HG02852 (cell line): ENCODE measurements at regions not wholly inside any gene's neighbourhood (a gene's known extent, or its start where the extent isn't known, plus 50 kb on each side); places are given as distances from the start of the nearest gene placed in this dataset.
"Not testable (repeated sequence)": the region's sequence is repeated elsewhere in the genome, so short reads cannot be mapped to it uniquely, and the experiment has no call there.

Source experiments
- ATAC-seq: cut with Tn5 transposase; IDR thresholded peaks from one replicate; pipeline ENCODE4 v1.9.1; 2021; ENCODE audit warnings: mild to moderate bottlenecking, moderate library complexity; ENCODE audit not compliant: unreplicated experiment

DNA sequence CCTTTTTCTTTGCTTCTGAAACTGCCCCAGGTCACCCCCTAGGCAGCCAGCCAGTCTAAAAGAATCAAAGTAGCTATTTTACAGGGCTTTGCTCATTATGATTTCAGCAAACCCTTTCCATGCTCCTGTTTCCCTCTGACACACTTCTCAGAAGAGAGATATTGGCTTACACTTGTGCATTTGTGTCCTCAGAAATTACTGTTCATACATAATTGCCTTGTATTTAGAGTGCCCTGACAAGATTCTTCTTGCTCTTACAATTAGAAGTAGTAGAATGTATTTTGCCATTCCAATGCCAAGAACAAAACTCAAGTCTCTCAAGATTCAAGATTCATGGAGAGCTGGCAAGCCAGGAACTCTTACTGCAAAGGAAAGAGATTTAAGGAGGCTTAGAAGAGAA is 531.0 kb upstream of the ZFP42 start:
- no peak for ATAC-seq

DNA sequence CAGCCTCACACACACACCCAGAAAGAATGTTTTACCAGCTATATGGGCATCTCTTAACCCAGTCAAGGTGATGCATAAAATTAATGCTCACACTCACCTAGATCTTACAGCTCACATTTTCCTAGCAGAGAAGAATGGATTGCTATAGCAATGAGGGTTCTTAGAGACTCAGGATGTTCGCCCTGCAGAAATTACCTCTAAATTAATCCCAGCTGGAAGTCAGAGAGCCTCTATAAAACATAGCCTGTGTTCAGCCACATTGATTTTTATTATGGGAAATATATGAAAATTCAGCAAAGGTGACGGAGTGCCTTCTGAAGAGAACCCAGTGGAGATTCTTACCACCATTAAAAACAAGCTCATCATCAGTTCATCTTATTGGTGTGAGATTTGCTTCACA is 528.3 kb upstream of the ZFP42 start:
- no peak for ATAC-seq

DNA sequence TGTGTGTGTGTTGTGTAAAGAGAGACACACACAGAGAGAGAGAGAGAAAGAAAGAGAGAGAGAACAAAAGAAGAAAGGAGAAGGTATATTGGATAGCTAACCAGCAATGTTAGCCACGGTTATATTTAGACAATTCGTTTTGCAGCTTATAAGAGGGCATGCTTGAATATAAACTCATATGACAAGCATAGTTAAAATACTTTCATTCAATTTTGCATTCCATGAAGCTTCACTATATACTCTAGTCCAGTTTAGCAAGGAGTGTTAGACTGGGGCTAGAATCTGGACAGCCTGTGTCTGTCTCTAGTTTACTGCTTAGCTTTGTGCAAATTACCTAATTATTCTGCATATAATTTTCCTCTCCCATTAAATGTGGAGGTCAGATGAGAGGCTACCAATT is 525.9 kb upstream of the ZFP42 start:
- no peak for ATAC-seq

DNA sequence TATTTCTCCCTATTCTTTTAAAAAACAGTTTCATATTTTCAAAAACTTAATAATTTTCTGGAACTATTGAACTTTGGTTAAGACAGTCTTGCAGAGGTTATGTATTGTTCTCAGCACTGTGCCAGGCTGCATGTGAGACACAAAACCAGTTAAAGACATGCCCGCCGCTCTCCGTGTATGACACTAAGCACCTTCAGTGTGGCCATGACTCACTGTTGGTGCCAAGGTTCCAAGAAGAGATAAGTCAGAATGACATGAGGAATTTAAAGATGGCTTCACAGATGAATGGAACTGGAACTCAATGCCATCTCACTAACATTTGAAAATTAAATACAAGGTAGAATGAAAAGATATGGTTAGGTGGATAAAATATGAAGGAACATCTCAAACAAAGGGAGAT is 525.5 kb upstream of the ZFP42 start:
- ATAC-seq = no peak

DNA sequence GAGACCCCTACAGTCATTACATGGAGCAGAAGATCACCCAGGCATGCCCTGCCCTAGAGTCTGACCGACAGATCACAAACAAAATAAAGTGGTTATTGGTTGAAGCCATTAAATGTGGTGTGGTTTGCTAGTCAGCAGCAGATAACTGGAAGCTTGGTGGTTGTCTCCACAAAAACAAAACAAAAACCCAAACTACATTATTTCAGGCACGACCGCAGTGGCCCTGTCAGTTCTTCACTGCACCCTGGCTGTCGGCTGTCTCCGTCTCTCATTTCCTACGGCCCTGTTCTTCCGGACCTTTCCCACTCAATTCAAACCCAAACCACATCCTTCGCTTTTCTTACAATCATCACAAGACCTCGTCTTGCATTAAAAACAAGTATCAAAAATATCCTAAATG is 521.3 kb upstream of the ZFP42 start:
- ATAC-seq = no peak

DNA sequence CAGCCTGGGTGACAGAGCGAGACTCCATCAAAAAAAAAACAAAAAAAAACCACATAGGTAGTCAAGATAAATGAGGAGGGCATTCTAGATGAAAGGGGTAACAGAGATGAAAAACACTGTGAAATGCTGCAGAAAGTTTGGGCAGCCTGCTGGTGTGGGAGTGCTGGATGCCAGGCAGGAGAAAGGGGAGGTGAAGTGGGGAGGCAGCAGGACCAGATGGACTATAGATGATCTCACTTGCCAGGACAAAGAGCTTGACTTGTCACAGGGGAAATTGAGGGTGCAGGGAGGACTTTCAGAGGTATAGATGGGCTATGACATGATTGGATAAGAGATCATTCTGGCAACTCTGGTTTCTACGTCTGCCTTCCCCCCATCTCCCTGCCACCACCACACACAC is 519.7 kb upstream of the ZFP42 start:
- no peak for ATAC-seq

DNA sequence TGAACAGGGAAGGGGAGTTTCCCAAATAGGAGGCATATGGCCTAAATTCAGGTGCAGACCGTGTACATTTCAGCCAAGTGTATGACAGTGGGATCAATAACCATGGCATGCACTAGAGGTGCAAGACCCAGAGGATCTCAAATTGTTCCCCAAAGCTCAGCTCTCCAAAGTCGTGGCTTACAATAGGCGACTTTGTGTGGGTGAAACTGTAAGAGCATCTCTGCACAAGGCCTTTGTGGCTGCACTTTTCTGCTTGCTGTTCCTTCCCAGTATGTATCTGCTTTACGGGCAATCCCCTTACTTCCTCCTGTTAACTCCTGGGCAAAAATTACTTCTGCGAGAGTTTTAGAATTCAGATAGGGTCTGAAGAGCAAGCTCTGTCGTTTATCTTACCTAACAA is 518.3 kb upstream of the ZFP42 start:
- ATAC-seq = no peak

DNA sequence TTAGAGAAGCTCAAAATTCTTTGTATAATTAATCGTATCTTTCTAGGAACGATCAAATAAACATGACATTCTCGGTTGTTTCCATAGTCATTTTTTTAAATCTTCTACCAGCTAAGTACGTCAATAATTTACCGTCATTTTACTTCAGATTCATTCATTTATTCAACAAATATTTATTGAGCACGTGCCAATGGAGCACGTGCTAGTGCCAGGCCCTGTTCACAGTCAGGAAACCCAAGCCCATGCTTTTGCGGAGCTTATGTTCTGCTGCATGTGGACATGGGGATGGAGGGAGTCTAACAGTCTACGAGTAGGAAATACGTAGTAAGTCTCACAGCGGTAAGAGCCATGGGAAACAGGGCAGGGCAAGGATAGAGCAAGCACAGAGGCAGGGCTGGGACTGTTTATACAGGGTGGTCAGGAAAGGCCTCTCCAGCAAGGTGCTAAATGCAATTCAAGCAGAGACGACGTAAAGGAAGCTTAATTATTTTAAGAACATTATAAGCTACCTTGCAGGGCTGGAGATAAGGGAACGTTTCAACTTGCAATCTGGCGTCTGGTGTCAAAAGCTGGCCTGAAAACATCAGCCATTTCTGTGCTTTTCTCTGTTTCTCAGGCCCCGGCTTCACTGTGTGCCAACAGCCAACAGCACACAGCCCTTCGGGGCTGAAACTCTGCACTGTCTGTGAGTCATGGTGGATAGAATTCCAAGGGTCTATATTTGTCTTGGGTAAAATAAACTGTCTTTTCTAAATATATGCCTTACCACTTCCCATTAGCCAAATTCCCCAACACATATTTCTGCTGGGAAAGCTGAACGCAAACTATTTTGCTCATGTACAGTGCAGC is 517.1 kb upstream of the ZFP42 start:
- no peak for ATAC-seq

DNA sequence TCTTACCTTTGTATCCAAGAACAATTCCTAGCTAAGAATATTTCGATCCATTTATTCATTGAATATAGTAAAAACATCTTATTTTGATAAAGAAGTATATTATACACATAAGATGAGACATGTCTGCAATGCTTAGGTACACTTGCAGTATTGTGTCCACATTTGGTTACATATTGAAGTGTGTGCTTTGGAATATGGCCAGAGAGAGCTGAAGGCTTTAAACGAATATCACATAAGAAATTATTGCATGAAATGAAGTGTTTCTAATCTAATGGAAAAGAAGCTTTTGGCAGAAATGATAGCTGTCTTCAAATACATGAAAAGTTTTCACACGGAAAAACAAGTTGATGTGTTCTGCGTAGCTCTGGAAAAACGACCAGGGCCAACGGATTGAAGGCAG is 516.1 kb upstream of the ZFP42 start:
- no peak for ATAC-seq

DNA sequence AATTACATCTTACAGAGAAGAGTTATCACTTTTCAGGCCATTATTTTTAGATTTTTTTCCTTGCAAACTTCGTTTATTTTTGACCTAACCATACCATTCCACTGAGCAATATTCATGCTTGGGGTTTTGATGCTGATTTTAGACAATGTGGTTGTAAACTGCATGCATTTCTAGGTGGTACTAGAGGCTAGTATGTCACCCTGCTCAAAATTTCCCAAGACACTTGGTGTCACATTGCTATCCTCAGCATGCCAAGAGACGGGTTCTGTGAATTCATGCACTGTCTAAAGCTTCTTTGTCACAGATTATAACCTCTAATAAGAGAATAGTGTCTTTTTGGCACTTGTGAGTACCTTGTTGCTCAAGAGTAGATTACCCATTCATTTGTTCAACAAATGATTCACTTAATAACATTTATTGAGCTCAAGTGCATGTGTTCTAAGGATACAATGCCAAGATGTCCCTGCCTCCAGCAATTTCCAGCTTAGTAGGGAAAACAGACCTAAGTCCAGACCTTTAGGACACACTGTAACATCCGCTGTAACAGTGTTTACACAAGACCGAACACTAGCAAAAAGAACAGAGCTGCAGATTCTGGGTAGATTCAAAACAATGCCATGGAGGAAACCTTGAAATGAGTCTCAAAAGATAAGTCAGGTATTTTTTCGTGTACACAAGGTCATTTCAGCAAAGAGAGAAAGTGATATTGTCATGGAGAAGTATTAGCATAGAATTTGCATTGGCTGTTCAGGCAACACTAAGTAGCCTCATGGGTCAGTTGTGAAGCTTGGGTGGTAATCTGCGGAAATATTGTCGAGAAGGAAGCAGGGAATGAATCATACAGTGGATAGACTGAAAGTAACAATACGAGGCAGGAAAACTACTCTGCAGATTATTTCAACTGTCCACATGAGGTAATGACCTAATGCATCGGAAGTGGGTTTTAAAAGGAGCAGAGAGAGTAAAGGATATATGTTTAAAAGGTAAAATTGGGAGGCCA is 515.1 kb upstream of the ZFP42 start:
- ATAC-seq = no peak

DNA sequence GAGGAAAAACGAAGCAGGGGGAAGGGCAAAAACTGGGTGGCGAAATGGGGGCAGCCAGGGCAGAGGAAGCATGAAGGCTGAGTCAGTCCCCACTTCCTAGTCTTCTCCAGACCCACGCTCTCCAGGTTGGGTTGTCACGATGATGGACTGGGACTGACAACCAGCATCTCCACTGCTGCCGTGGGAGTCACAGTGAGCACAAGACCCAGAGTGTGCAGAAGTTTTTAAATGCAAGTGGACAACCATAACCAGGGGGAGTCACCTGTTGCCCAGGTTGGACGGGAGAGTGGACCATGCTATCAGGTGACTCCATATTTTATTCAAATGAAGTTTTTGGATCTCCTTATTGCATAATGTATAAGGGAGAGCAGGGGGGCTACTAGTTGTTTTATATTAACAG is 511.4 kb upstream of the ZFP42 start:
- ATAC-seq = no peak

DNA sequence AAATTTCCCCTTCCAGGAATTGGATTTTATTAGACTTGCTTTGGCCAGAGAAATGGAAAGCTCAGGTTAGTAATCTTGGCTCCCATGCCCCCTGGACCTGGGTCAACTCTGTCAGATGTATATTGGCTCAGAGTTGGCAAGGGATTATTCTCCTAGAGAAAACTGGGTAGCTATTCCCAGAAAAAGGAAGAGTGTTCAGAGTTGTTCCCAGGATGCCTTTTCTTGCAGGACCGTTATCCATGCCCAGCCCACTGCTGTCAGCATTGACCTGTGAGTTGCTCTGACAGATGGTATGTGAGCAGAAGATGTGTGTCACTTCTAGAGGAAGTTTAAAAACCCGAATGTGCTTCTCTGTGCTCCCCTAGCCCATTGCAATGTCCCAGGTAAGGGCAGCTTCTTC is 509.9 kb upstream of the ZFP42 start:
- no peak for ATAC-seq

DNA sequence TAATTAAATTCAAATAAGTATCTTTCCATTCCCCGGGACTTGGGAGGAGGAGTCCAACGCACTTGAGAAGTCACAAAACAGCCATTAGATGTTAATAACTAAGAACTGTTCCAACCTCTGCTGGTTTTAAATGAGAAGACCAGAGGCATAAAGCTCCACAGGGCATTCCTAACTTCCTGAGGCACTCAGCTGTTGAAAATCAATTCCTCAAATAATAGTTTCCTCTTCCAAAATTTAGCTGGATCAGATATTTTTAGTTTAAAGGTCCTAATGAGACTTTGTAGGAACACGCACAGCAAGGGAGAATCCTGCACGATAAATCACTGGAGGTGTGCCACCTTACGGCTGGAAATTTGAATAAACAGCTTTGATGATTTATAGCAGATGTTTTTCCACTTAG is 504.3 kb upstream of the ZFP42 start:
- ATAC-seq = no peak

DNA sequence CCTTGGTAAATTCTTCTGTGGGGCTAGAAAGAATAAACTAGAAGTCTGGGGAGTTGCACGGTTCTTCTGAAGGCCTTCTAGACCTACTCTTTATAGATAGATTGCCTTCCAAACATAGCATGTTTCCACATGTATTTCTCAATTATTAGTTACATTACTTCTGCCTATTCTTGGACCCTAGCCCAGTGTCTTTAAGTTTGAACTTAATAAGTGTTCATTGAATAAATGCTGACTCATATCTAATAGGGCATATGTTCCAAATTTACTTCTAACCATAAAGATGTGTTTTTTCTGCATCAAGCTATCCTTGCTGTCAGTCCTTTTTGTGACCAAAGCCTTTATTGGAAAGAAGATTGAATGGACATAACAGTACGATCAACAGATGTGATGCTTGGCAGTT is 503.6 kb upstream of the ZFP42 start:
- no peak for ATAC-seq

DNA sequence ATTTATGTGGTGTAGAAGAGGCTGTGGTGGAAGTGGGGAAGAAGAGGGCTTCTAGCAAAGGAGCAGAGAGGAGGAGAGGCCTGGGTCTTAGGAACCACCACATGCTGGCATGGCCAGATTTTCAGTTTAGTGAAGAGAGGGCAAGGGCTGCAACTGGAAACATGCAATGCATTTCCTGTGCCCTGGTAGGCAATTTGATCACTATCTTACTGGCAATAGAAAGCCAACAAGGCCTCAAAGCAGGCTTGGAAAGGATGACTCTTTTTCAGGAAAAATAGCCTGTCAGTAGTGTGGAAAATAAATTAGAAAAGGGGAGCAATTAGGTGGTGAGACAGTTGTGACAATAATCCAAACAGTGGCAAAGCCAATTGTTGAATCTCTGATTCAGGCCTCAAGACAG is 501.9 kb upstream of the ZFP42 start:
- ATAC-seq = no peak

DNA sequence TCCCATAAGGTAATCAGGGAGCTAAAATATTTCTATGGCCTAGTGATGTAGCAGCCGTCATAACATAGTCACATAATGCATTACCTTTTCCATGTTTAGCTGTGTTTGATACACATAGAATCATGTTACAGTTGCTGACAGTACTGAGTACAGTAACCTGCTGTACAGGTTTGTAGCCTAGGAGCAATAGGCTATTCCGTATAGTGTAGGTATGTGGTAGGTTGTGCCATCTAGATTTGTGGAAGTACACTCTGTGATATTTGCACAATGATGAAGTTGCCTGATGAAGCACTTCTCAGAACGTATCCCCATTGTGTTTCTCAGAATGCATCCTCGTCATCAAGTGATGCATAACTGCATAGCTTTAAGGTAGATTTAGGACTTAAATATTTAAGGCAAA is 495.6 kb upstream of the ZFP42 start:
- ATAC-seq = no peak

DNA sequence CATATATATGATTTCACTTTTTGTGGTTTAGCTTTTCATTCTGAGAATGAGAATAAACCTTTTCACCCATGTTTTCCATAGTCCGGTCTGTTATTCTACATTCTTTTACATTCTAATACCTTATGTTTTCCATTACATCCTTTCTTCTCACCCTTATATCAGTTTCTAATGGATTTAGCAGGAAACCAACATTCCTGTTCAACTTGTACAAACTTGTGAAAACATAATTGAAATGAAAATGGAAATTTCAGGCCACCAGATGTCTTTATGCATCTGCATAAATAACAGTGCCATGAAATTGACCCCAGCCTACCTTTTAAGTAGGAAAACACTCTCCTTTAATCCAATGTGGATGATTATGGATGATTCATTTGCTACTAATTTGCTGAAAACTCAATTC is 494.8 kb upstream of the ZFP42 start:
- no peak for ATAC-seq

DNA sequence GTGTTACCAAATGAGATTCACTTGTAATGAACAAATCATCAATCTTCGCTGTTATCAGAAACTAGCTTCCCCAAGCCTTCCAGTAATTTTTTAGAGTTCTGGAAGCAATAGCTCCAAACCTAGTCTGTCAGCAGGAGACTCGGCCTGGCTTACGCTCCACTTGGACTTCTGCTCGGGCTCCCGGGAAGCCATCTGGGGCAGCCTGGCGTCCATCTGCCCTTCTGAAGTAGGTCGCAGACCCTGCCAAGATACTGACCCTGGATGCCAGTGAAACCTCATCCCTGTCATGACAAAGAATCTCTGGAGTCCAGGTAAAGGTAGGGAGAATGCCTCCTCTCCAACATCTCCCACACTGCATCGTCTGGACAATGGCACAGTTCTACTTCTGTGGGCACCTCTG is 493.8 kb upstream of the ZFP42 start:
- ATAC-seq = no peak

DNA sequence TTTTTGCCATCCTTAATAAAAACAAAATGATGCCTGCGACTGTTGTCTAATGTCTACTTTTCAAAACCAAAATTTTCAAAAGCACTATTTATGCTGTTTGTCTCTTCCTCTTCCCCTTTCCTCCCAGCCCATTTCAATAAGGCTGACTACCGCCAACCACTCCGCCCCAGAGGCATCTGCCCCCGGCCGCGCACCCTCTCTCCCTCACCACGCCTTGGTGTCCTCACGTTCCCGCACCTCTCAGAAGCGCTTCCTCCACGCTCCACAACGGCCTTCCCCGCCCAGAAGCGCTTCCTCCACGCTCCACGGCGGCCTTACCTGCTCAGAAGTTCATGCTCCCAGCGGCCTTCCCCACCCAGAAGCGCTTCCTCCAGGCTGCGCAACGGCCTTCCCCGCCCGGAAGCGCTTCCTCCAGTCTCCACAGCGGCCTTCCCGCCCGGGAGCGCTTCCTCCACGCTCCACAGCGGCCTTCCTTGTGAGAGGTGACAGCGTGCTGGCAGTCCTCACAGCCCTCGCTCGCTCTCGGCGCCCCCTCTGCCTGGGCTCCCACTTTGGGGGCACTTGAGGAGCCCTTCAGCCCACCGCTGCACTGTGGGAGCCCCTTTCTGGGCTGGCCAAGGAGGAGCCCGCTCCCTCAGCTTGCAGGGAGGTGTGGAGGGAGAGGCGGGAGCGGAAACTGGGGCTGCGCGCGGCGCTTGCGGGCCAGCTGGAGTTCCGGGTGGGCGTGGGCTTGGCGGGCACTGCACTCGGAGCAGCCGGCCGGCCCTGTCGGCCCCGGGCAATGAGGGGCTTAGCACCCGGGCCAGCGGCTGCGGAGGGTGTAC is 490.4 kb upstream of the ZFP42 start:
- no peak for ATAC-seq

DNA sequence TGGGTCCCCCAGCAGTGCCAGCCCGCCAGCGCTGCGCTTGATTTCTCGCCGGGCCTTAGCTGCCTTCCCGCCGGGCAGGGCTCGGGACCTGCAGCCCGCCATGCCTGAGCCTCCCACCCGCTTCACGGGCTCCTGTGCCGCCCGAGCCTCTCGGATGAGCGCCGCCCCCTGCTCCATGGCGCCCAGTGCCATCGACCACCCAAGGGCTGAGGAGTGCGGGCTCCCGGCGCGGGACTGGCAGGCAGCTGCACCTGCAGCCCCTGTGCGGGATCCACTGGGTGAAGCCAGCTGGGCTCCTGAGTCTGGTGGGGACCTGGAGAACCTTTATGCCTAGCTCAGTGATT is 489.8 kb upstream of the ZFP42 start:
- ATAC-seq = not testable (repeated sequence)

DNA sequence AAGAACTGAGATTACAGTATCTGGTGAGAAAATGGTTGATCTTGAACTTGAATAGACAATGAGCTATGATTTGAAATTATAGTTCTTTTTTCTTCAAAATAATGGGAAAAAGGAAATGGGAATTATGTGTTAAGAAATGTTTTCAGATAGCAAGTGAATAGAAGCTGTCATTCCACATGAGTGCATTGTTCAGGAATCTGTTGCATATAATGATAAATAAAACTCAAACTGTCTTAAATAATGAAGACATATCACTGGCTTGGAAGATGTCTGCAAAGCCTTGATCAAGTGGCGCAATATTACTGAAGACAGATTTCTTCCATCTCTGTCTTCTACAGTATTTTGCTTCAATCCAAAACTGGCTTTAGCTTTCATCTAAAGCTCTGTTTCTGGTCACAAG is 479.3 kb upstream of the ZFP42 start:
- no peak for ATAC-seq
